Large intestine (tissue), 3 donors: ENCODE measurements at regions not wholly inside any gene's neighbourhood (a gene's known extent, or its start where the extent isn't known, plus 50 kb on each side); places are given as distances from the start of the nearest gene placed in this dataset.

Experiments
- DNase-seq, 2 donors: peaks; one replicate each; pipeline versions ENCODE4 v3.0.0 to v3.0.0-alpha.2; 2013
- H3K27ac ChIP-seq: one replicate; pipeline ENCODE4 v1.5.1; 2013; ENCODE audit warnings: low read length
- H3K27me3 ChIP-seq: 2 replicates; pipeline ENCODE4 v1.6.1; 2013; ENCODE audit warnings: low read length; ENCODE audit not compliant: control insufficient read depth, insufficient read depth
- H3K36me3 ChIP-seq: 2 replicates; pipeline ENCODE4 v1.6.1; 2013; ENCODE audit warnings: low read length; ENCODE audit not compliant: control insufficient read depth, insufficient read depth
- H3K4me1 ChIP-seq: one replicate; pipeline ENCODE4 v1.6.1; 2013; ENCODE audit warnings: low read length; ENCODE audit not compliant: control insufficient read depth, insufficient read depth
- H3K4me3 ChIP-seq: one replicate; pipeline ENCODE4 v1.5.1; 2013; ENCODE audit warnings: low read length
- H3K9me3 ChIP-seq: one replicate; pipeline ENCODE4 v1.6.1; 2013; ENCODE audit warnings: mild to moderate bottlenecking, low read depth, low read length, moderate library complexity; ENCODE audit not compliant: control insufficient read depth
- WGBS: methylation state at CpG from one replicate; pipeline ENCODE4 v1.1.5; 2013; ENCODE audit warnings: low lambda C conversion rate; ENCODE audit not compliant: insufficient coverage; 5-methylcytosine and 5-hydroxymethylcytosine counted together

DNA sequence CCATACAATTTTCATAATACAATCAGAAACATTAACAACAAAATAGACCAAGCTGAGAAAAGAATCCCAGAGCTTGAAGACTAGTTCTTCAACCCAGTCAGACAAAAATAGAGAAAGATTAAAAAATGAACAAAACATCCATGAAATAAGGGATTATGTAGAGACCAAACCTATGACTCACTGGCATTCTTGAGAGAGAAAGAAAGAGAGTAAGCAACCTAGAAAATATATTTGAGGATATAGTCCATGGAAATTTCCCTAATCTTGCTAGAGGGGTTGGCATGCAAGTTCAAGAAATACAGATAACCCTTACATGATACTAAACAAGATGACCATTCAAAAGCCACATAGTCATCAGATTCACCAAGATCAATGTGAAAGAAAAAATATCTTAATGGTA lies 281.7 kb downstream of the CCDC85A start:
- Histone ChIP-seq H3K27ac (no peak overlapping the region), H3K4me1 (no peaks in the 10 kb centered on the region), H3K36me3 (no peaks in the 10 kb centered on the region), H3K4me3 (no peak overlapping the region), H3K27me3 (no peaks in the 10 kb centered on the region), H3K9me3 (no peaks in the 10 kb centered on the region)
- no peak for DNase-seq

DNA sequence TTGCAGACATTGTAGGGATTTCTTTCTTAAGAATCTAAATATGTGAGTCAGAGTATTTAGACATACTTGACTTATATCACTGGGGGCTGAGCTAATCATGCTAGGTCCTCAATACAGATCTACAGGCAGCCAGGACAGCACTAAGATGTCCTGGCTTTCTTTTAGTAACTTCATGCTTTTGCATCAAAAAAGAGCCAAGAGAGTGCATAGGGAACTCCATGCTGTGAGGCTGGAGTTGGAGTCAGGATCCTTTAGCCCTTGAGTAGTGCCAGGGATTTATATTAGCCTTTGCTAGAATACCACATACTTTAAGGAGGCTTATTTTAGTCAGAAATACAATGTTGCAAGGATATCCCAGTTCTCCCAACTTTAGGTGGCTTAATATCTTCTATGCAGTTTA lies 289.7 kb downstream of the CCDC85A start:
- no peak overlapping the region for H3K27ac ChIP-seq
- no peak overlapping the region for H3K4me3 ChIP-seq
- no peaks in the 10 kb centered on the region for H3K9me3 ChIP-seq
- H3K27me3 ChIP-seq: no peaks in the 10 kb centered on the region
- peaks cover 4% of the 10 kb centered on the region for H3K4me1 ChIP-seq
- DNase-seq: no peak
- no peaks in the 10 kb centered on the region for H3K36me3 ChIP-seq

DNA sequence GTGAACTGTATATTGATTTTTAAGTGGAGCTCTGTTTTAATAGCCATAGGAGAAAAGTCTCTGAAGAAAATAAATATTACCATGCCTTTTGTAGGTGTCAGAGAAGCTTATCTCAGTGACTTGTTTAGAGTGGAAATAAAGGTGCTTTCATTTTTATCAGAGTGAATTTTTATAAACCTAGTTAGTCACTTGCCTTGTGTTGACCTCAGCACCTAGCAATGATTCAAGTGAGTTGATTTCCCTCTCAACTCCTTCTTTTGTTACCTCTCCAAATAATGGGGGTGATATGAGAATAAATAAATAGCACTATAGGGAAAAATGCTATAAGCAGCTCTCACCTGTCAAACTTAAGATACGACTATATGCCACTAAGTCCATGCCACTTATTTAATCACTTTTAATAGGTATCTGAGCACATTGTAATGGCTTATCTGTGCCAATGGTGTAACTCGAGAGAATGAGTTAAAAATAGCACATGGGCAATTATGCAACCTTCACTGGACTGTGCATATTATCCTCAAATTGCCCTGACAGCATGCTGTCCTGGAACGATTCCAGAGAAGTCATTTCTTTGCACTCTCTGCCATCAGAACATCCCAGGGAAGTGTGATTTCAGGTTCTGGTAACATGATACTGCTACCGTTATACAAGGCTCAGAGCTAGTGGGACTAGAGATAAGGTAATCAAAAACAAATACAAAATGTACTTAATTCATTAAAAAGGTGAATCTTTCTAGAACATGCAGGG lies 290.8 kb downstream of the CCDC85A start:
- peak; percentile 73 to 85 for DNase-seq
- WGBS: 50% methylated on average over 1 of the region's 4 CpGs
- Histone ChIP-seq H3K9me3 (no peaks in the 10 kb centered on the region), H3K36me3 (no peaks in the 10 kb centered on the region), H3K4me3 (no peak overlapping the region), H3K27me3 (no peaks in the 10 kb centered on the region), H3K4me1 (peaks cover 4% of the 10 kb centered on the region), H3K27ac (peak overlapping the region; percentile 60)

DNA sequence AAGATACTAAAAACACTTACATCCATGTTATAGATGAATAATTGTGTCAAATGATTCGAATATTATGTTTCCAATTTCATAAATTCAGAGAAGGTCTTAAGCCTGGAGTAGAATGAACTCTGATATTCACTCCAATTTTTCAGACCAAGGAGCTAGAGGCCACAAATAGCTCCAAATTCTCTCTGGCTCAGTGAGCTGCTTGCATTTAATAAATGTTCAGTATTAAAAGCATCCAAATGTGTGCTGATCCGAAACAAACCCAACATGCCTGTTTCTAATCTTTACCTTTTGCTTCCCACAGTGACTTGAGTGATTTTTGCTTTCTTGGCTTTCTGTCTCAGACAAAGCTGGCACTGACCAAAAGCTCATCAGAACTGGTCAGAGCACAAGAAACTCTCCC lies 291.4 kb downstream of the CCDC85A start:
- Histone ChIP-seq H3K4me1 (peaks cover 4% of the 10 kb centered on the region), H3K27me3 (no peaks in the 10 kb centered on the region), H3K27ac (no peak overlapping the region), H3K9me3 (no peaks in the 10 kb centered on the region), H3K4me3 (no peak overlapping the region), H3K36me3 (no peaks in the 10 kb centered on the region)
- no peak for DNase-seq
- WGBS: 100% methylated on average over 1 of the region's 2 CpGs

DNA sequence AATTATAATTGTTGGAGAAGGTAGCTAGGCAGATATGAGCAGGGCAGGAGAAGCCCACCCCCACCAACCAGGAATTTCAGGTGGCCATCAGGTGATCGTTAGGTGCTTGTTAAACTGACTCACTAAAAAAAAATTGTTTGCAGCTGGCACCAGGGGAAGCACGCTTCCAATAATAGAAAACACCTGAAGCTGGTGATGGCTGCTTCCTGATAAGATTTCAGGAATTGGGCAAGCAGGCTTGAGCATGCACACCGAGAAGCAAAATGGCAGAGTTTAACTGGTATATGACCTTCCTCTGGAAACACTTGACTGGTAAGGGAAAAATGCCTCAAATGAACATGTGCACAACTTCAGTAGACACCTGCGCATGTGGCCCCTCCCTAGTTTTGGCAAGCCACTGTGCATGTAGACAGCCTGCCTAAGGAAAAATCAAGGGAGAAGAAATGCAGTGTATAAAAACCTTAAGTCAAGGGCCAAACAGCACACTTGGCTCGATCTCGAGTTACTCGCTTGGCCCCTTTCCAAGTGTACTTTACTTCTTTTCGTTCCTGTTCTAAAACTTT lies 292.8 kb downstream of the CCDC85A start:
- H3K4me3 ChIP-seq: no peak overlapping the region
- H3K27ac ChIP-seq: no peak overlapping the region
- H3K27me3 ChIP-seq: no peaks in the 10 kb centered on the region
- H3K9me3 ChIP-seq: no peaks in the 10 kb centered on the region
- WGBS: 81% methylated on average over 3 of the region's 8 CpGs
- peaks cover 4% of the 10 kb centered on the region for H3K4me1 ChIP-seq
- H3K36me3 ChIP-seq: no peaks in the 10 kb centered on the region
- no peak for DNase-seq

DNA sequence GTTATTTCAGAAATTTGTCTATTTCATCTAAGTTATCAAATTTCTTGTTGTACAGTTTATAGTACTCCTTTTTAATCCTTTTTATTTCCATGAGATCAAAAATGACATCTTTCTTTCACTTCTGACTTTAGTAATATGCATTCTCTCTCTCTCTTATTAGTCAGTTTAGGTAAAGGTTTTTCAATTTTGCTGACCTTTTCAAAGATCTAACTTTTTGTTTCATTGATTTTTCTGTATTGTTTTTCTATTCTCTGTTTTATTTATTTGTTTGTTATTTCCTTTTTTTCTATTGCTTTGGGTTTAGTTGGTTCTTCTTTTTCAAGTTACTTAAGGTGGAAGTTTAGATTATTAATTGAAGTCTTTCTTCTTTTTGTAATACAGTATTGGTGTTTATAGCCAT lies 294.2 kb downstream of the CCDC85A start:
- H3K27me3 ChIP-seq: no peaks in the 10 kb centered on the region
- no peak overlapping the region for H3K27ac ChIP-seq
- DNase-seq: no peak
- no peaks in the 10 kb centered on the region for H3K9me3 ChIP-seq
- H3K4me1 ChIP-seq: peaks cover 4% of the 10 kb centered on the region
- no peaks in the 10 kb centered on the region for H3K36me3 ChIP-seq
- no peak overlapping the region for H3K4me3 ChIP-seq

DNA sequence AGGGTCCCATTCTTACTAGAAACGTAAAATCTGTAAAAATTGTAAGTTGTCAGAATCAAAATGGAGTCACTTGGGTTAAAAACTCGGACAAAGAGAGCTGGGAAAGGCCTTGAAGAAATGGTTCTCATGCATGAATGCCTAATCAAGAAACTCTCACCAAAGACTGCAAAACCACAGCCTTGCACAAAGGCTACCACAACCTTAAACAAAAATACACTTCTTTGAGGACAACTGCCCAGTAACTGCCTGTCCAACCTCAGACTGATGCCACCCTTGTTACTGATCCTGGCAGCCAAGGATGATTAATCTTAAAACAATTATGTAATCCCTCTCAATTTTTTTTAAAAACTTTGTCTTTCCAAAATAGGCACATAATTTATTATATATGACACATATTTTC lies 299.3 kb downstream of the CCDC85A start:
- DNase-seq: no peak
- Histone ChIP-seq H3K27me3 (no peaks in the 10 kb centered on the region), H3K4me3 (no peak overlapping the region), H3K9me3 (no peaks in the 10 kb centered on the region), H3K36me3 (no peaks in the 10 kb centered on the region), H3K27ac (no peak overlapping the region), H3K4me1 (no peaks in the 10 kb centered on the region)
- WGBS: 100% methylated on average over 1 of the region's 2 CpGs

DNA sequence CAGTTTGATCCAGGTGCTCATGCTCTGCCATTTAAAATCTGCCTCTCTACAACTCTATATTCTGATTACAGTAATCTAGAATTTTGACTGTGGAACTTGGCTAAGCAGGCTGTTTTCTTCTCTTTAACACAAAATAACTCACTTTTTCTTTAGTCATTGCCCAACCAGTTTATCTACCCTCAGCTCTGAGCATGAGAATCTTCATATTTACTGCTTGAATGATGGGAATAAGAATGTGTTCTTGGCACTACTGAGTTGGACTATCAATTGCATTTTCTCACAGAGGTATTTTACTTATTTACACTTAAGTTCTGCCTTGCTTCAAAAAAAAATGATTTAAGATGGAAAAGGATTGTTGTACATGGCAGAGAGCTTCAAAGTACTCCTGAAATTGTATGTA lies 301.1 kb downstream of the CCDC85A start:
- no peak overlapping the region for H3K4me3 ChIP-seq
- no peaks in the 10 kb centered on the region for H3K27me3 ChIP-seq
- H3K9me3 ChIP-seq: no peaks in the 10 kb centered on the region
- no peaks in the 10 kb centered on the region for H3K36me3 ChIP-seq
- H3K27ac ChIP-seq: no peak overlapping the region
- no peaks in the 10 kb centered on the region for H3K4me1 ChIP-seq
- DNase-seq: no peak

DNA sequence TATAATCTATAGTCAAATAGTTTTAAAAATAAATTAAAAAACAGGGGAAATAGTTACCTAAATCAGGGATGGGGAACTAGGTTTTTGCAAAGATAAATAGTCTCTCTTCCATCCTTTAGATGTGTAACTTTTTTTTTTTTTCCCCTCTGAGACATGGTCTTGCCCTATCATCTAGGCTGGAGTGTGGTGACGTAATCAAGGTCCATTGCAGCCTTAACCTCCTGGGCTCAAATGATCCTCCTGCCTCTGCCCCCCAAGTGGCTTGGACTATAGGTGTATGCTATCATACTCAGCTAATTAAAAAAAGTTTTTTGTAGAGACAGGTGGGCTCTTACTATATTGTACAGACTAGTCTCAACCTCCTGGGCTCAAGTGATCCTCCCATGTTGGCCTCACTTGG lies 316.5 kb downstream of the CCDC85A start:
- no peak overlapping the region for H3K27ac ChIP-seq
- no peaks in the 10 kb centered on the region for H3K36me3 ChIP-seq
- no peak for DNase-seq
- H3K4me3 ChIP-seq: no peak overlapping the region
- H3K27me3 ChIP-seq: no peaks in the 10 kb centered on the region
- WGBS: no CpG with 5 or more reads among the region's 1 CpG
- no peaks in the 10 kb centered on the region for H3K9me3 ChIP-seq
- H3K4me1 ChIP-seq: no peaks in the 10 kb centered on the region

DNA sequence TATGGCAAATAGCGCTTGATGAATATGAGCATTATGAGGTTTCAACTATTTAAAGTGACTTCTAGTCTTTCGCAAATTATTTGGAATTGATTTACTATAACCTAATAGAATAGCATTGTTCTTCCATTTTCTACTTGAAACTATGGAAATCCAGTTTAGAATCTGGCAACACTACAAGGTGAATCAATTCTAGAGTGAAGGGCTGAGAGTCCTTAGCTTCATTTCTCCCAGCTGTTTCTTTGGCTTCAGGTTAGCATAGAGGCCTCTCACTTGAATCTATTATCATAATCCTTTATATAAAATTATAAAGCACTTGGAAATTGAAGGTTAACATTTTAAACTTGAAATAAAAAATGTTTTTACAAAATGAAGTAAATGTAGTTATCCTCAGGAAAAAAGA lies 318.8 kb downstream of the CCDC85A start:
- DNase-seq: no peak
- Histone ChIP-seq H3K4me1 (no peaks in the 10 kb centered on the region), H3K4me3 (no peak overlapping the region), H3K36me3 (no peaks in the 10 kb centered on the region), H3K9me3 (no peaks in the 10 kb centered on the region), H3K27me3 (no peaks in the 10 kb centered on the region), H3K27ac (no peak overlapping the region)
- no CpG with 5 or more reads among the region's 2 CpGs for WGBS

DNA sequence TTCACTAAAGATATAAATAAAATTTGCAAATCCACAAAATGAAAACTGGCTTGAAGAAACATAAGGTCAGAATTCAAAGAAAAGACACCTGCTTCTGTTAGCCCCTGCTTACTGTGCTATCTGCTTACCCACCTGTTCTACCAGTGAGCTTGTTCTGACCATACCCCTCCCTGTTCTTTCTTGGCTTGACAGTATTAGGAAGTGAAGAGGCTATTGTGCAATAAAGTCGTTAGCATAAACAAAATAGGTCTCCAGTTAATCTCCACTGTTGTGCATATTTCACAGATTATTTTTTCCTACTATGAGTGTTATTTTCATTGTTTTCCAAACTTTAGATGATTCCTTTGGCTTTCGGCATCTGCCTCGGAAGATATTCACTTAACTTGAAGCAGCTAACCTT lies 322.1 kb downstream of the CCDC85A start:
- H3K27me3 ChIP-seq: no peaks in the 10 kb centered on the region
- DNase-seq: no peak
- no peaks in the 10 kb centered on the region for H3K4me1 ChIP-seq
- no peak overlapping the region for H3K4me3 ChIP-seq
- H3K36me3 ChIP-seq: no peaks in the 10 kb centered on the region
- H3K9me3 ChIP-seq: no peaks in the 10 kb centered on the region
- H3K27ac ChIP-seq: no peak overlapping the region
- WGBS: 67% methylated on average over 1 of the region's 3 CpGs
